ENCODE measurements at regions not wholly inside any gene's neighbourhood (a gene's known extent, or its start where the extent isn't known, plus 50 kb on each side); places are given as distances from the start of the nearest gene placed in this dataset.

DNA sequence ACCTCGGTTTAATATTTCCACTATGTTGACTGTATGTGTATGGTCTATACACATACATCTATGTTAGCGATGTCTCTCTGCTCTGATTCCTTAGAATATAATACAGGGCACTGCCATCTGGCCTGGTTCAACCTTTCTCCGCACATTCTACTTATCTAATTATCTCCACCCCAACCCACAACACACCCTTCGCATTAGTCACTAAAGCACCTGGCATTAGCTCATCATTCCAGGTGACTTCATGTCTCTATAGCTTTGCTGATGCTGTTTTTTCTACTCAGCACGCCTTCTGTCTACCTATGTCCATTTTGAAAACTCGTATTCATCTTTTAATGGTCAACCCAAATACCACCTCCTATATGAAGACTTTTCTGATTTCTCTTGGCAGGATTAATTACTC, 425.2 kb upstream of the RASGEF1B start:
- H3K27me3 ChIP-seq: peaks cover 0 to 10% (median 0%) of the 10 kb centered on the region in 4 donors
- H3K36me3 ChIP-seq: no peaks in the 10 kb centered on the region
- intact Hi-C loops (cut with DNase I): no loop called here
- H3K4me1 ChIP-seq: no peaks in the 10 kb centered on the region
- H3K9me3 ChIP-seq: no peaks in the 10 kb centered on the region
- no peak overlapping the region for H3K4me3 ChIP-seq
- no peak for DNase-seq
- 75 to 81% methylated on average over 6 of the region's 6 CpGs for WGBS, 2 donors
- TF ChIP-seq, protein P1, sequence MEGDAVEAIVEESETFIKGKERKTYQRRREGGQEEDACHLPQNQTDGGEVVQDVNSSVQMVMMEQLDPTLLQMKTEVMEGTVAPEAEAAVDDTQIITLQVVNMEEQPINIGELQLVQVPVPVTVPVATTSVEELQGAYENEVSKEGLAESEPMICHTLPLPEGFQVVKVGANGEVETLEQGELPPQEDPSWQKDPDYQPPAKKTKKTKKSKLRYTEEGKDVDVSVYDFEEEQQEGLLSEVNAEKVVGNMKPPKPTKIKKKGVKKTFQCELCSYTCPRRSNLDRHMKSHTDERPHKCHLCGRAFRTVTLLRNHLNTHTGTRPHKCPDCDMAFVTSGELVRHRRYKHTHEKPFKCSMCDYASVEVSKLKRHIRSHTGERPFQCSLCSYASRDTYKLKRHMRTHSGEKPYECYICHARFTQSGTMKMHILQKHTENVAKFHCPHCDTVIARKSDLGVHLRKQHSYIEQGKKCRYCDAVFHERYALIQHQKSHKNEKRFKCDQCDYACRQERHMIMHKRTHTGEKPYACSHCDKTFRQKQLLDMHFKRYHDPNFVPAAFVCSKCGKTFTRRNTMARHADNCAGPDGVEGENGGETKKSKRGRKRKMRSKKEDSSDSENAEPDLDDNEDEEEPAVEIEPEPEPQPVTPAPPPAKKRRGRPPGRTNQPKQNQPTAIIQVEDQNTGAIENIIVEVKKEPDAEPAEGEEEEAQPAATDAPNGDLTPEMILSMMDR (IDR thresholded peaks at IDR 0.05): no peak
- TF ChIP-seq POLR2A (IDR thresholded peaks at IDR 0.05): no peak
- no peak overlapping the region for H3K27ac ChIP-seq

DNA sequence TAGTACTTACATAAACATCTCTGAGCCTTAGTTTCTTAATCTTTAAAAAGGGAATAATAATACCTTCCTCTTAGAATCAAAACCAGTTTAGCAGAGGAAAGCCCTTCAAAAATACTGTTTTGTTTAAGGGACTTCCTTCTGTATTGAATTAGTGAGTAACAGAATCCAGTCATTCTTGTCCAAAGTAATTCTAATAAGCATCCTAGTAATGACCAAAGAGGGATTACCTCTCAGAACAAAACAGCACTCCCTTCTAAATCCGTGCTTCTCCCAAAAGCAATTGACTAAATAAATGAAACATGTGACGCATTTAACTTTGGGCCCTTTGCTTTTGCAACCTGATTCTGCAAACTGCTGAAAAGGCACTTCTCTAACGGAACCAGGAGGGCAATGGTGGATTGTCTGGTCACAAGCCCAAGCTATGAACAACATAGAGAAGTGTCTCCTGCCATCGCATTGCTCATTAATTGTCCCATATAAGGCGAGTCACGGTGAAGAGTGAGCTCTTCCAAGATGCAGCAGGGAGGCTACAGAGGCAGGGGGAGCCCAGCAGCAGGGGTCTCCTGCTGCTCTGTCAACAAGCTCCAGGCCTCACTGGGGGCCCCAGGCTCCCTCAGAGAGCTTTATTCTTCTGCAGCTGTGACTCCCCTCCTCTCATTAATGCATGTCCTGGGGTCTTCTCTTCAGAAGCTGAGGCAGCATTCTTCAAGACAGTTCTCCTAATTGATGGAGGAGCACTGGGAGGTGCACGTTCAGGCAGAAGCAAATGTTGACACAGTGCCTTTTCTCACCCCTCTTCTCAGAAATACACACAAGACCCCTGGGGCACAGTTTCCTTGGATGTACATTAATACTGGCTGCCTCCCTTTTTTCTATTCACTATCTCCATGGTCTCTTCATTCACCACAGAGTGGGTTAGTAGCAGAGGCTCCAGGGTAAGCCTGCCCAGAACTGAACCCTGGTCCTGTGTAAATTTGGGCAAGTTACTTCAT, 419.6 kb upstream of the RASGEF1B start:
- no peak overlapping the region for H3K27ac ChIP-seq
- TF ChIP-seq, protein P1 (IDR thresholded peaks at IDR 0.05): no peak
- TF ChIP-seq POLR2A (IDR thresholded peaks at IDR 0.05): no peak
- H3K4me1 ChIP-seq: peaks cover 0 to 3% (median 0%) of the 10 kb centered on the region in 3 donors
- 51 to 58% methylated on average over 6 to 7 of the region's 7 CpGs for WGBS, 2 donors
- H3K9me3 ChIP-seq: peaks cover 0 to 1% (median 0%) of the 10 kb centered on the region in 3 donors
- no peak overlapping the region for H3K4me3 ChIP-seq
- peaks cover 0 to 26% (median 0%) of the 10 kb centered on the region in 4 donors for H3K27me3 ChIP-seq
- intact Hi-C loops (cut with DNase I): no loop called here
- H3K36me3 ChIP-seq: no peaks in the 10 kb centered on the region
- DNase-seq: no peak

DNA sequence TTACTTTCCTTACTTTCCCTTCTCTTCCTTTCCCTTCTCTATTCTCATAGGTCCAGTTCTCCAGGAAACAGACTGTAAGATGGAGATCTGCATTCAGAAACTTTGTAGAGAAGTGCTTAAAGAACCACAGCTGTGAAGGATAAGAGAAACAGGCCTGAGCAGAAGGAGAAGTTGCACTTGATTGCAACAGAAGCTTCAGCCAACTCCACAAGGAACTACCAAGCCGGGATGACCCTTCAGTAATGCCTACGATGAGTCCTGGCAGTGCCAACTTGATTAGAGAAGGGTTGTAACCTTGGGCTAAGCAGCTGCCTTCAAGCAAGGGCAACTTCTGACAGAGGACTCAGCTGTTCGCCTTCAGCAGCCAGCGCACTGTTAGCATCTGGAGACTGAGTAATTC, 413.3 kb upstream of the RASGEF1B start:
- 69 to 88% methylated on average over 4 of the region's 4 CpGs for WGBS, 2 donors
- H3K9me3 ChIP-seq: peaks cover 0 to 10% (median 0%) of the 10 kb centered on the region in 3 donors
- no peak for DNase-seq
- H3K4me1 ChIP-seq: no peaks in the 10 kb centered on the region
- H3K27ac ChIP-seq: no peak overlapping the region
- no peaks in the 10 kb centered on the region for H3K36me3 ChIP-seq
- H3K4me3 ChIP-seq: no peak overlapping the region
- intact Hi-C loops (cut with DNase I): no loop called here
- peaks cover 0 to 32% (median 0%) of the 10 kb centered on the region in 4 donors for H3K27me3 ChIP-seq
- no peak for TF ChIP-seq POLR2A (IDR thresholded peaks at IDR 0.05)
- TF ChIP-seq, protein P1 (IDR thresholded peaks at IDR 0.05): no peak

GRCh38 chr4:81883530-81884450, 412.1 kb upstream of the RASGEF1B start:
- no peaks in the 10 kb centered on the region for H3K36me3 ChIP-seq
- no peaks in the 10 kb centered on the region for H3K4me1 ChIP-seq
- 83 to 90% methylated on average over 7 of the region's 7 CpGs for WGBS, 2 donors
- H3K27ac ChIP-seq: no peak overlapping the region
- peaks cover 0 to 27% (median 0%) of the 10 kb centered on the region in 4 donors for H3K27me3 ChIP-seq
- no peak overlapping the region for H3K4me3 ChIP-seq
- TF ChIP-seq POLR2A (IDR thresholded peaks at IDR 0.05): no peak
- TF ChIP-seq, protein P1 (IDR thresholded peaks at IDR 0.05): no peak
- intact Hi-C loops (cut with DNase I): no loop called here
- H3K9me3 ChIP-seq: peaks cover 0 to 10% (median 0%) of the 10 kb centered on the region in 3 donors
- DNase-seq: no peak

Data from esophagus squamous epithelium (tissue), 5 donors.